Trophoblast cell (in vitro differentiated cells and primary cell): ENCODE measurements at regions not wholly inside any gene's neighbourhood (a gene's known extent, or its start where the extent isn't known, plus 50 kb on each side); places are given as distances from the start of the nearest gene placed in this dataset.

Source experiments
- DNase-seq, 2 donors: peaks; one replicate each; pipeline ENCODE4 v3.0.0-alpha.2; 2016
- H2AFZ ChIP-seq: 2 replicates; pipeline ENCODE4 v1.6.1; 2013; ENCODE audit warnings: low read length, moderate library complexity, mild to moderate bottlenecking; ENCODE audit not compliant: insufficient read depth, poor library complexity
- H2AK5ac ChIP-seq: 2 replicates; pipeline ENCODE4 v1.6.1; 2013; ENCODE audit warnings: mild to moderate bottlenecking, low read length
- H2BK120ac ChIP-seq: 2 replicates; pipeline ENCODE4 v1.6.1; 2013; ENCODE audit warnings: low read length, mild to moderate bottlenecking, moderate library complexity; ENCODE audit not compliant: insufficient read depth, poor library complexity
- H2BK12ac ChIP-seq: 2 replicates; pipeline ENCODE4 v1.6.1; 2013; ENCODE audit warnings: mild to moderate bottlenecking, low read length, moderate library complexity
- H2BK5ac ChIP-seq: 2 replicates; pipeline ENCODE4 v1.6.1; 2013; ENCODE audit warnings: low read length, low read depth, moderate library complexity, mild to moderate bottlenecking; ENCODE audit not compliant: poor library complexity
- H3K14ac ChIP-seq: 2 replicates; pipeline ENCODE4 v1.6.1; 2013; ENCODE audit warnings: mild to moderate bottlenecking, low read length
- H3K18ac ChIP-seq: 2 replicates; pipeline ENCODE4 v1.6.1; 2013; ENCODE audit warnings: mild to moderate bottlenecking, low read length
- H3K23ac ChIP-seq: 2 replicates; pipeline ENCODE4 v1.6.1; 2013; ENCODE audit warnings: low read length
- H3K27ac ChIP-seq: 2 replicates; pipeline ENCODE4 v1.5.1; 2013; ENCODE audit warnings: low read depth, mild to moderate bottlenecking, inconsistent platforms, low read length, moderate library complexity
- H3K27me3 ChIP-seq: 2 replicates; pipeline ENCODE4 v1.6.1; 2013; ENCODE audit warnings: inconsistent platforms, mild to moderate bottlenecking, low read length, moderate library complexity; ENCODE audit not compliant: insufficient read depth
- H3K36me3 ChIP-seq, 2 experiments: 1 replicate in 1 of 2; 2 replicates in 1 of 2; pipeline ENCODE4 v1.6.1; 2013; ENCODE audit warnings: low read length in 2 of 2, mild to moderate bottlenecking in 2 of 2, moderate library complexity in 1 of 2; ENCODE audit not compliant: insufficient read depth in 2 of 2, control insufficient read depth in 1 of 2
- H3K4ac ChIP-seq: 2 replicates; pipeline ENCODE4 v1.6.1; 2013; ENCODE audit warnings: low read depth, mild to moderate bottlenecking, low read length, moderate library complexity
- H3K4me1 ChIP-seq, 2 experiments: 1 replicate in 1 of 2; 2 replicates in 1 of 2; pipeline ENCODE4 v1.6.1; 2013; ENCODE audit warnings: low read length in 2 of 2, mild to moderate bottlenecking in 2 of 2, moderate library complexity in 1 of 2; ENCODE audit not compliant: insufficient read depth in 2 of 2, control insufficient read depth in 1 of 2
- H3K4me2 ChIP-seq: 2 replicates; pipeline ENCODE4 v1.6.1; 2013; ENCODE audit warnings: inconsistent platforms, mild to moderate bottlenecking, low read length, moderate library complexity
- H3K4me3 ChIP-seq: 2 replicates; pipeline ENCODE4 v1.5.1; 2013; ENCODE audit warnings: mild to moderate bottlenecking, low read depth, low read length, inconsistent platforms
- H3K79me1 ChIP-seq: one replicate; pipeline ENCODE4 v1.6.1; 2013; ENCODE audit warnings: low read length
- H3K79me2 ChIP-seq: 2 replicates; pipeline ENCODE4 v1.6.1; 2013; ENCODE audit warnings: low read length, mild to moderate bottlenecking; ENCODE audit not compliant: control insufficient read depth, insufficient read depth, poor library complexity
- H3K9ac ChIP-seq: 2 replicates; pipeline ENCODE4 v1.6.1; 2013; ENCODE audit warnings: mild to moderate bottlenecking, low read length
- H3K9me3 ChIP-seq: 2 replicates; pipeline ENCODE4 v1.6.1; 2013; ENCODE audit warnings: low read depth, mild to moderate bottlenecking, control low read depth, inconsistent platforms, low read length; ENCODE audit not compliant: insufficient read depth
- H4K12ac ChIP-seq: 2 replicates; pipeline ENCODE4 v1.6.1; 2013; ENCODE audit warnings: low read depth, mild to moderate bottlenecking, low read length, moderate library complexity
- H4K8ac ChIP-seq: 2 replicates; pipeline ENCODE4 v1.6.1; 2013; ENCODE audit warnings: low read depth, mild to moderate bottlenecking, low read length, moderate library complexity
- H4K91ac ChIP-seq: one replicate; pipeline ENCODE4 v1.6.1; 2013; ENCODE audit warnings: low read depth, mild to moderate bottlenecking, low read length, moderate library complexity
- WGBS: extraction: QIAGEN DNeasy Blood & Tissue Kit; methylation state at CpG from one replicate; pipeline ENCODE4 v1.1.7; 2013; ENCODE audit warnings: missing lambda C conversion rate; ENCODE audit not compliant: insufficient read length, insufficient coverage; ENCODE audit errors: extremely low coverage; 5-methylcytosine and 5-hydroxymethylcytosine counted together

DNA sequence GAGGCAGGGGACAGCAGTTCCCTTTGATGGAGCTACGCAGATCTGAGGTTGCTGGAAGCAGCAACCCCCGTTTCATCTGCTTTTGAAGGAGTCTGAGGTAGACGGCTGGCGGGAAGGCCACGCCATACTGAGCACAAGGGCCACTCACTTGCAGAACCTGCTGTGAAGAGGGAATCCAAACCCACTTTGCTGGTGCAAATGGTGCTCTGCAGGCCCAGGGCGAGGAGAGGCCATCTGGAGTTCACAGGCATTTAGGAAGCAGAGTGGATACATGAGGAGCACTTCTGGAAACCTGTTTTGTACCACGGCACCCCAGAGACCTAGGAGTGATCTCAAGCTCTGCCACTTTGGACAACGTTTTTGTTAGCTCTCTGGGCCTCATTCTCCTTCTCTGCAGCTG is 227.8 kb downstream of the UQCRFS1 start:
- Histone ChIP-seq H3K4me3 (no peak overlapping the region), H3K27ac (no peak overlapping the region), H3K27me3 (no peaks in the 10 kb centered on the region), H2AFZ (no peak overlapping the region), H4K12ac (no peak overlapping the region), H4K8ac (no peak overlapping the region), H3K4me1 (no peaks in the 10 kb centered on the region), H2BK5ac (no peak overlapping the region), H3K36me3 (no peaks in the 10 kb centered on the region), H4K91ac (no peak overlapping the region), H2BK12ac (no peak overlapping the region), H3K9ac (no peak overlapping the region), H3K79me1 (no peaks in the 10 kb centered on the region), H2BK120ac (no peak overlapping the region), H3K79me2 (no peaks in the 10 kb centered on the region), H3K4me2 (no peak overlapping the region), H3K18ac (no peak overlapping the region), H2AK5ac (no peak overlapping the region), H3K4ac (no peak overlapping the region), H3K23ac (no peak overlapping the region), H3K14ac (no peak overlapping the region), H3K9me3 (peaks cover 2% of the 10 kb centered on the region)
- DNase-seq = no peak
- WGBS = no CpG with 5 or more reads among the region's 8 CpGs

DNA sequence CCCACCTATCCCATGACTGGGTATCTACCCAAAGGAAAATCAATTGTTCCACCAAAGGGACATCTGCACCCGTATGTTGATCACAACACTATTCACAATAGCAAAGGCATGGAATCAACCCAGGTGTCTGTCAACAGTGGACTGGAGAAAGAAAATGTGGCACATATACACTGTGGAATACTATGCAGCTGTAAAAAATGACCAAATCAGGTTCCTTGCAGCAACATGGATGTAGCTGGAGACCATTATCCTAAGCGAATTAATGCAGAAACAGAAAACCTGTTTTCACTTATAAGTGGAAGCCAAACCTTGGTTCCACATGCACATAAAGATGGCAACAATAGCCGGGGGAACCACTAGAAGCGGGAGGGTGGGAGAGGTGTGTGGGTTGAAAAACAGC is 228.6 kb downstream of the UQCRFS1 start:
- Histone ChIP-seq H3K4ac (no peak overlapping the region), H4K8ac (no peak overlapping the region)

DNA sequence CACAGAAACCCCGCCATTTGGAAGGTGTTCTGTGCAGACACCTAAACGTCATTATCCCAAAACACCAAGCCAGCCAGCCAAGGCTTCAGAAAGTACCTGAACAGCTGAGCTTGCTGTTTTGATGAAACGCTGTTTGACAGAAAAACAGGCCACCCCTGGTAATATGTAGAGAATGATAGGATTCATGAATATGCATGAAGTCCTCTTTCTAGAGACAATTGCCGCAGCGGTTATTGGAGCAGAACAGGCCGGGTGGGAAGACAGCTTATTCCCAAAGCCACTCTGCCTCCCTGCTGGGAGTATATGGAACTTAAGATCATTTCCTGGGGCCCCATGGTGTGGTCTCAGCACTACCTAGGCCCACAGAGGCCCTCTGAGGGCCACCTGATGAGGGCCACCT is 229.5 kb downstream of the UQCRFS1 start:
- Histone ChIP-seq H2BK5ac (no peak overlapping the region), H4K8ac (no peak overlapping the region), H3K4ac (no peak overlapping the region), H4K12ac (no peak overlapping the region), H3K79me2 (no peaks in the 10 kb centered on the region), H2AFZ (no peak overlapping the region), H3K36me3 (no peaks in the 10 kb centered on the region), H3K14ac (no peak overlapping the region), H2BK120ac (no peak overlapping the region), H3K4me1 (no peaks in the 10 kb centered on the region), H3K4me3 (no peak overlapping the region), H2BK12ac (no peak overlapping the region), H3K9ac (peak overlapping the region; percentile 24), H3K23ac (no peak overlapping the region), H3K9me3 (no peaks in the 10 kb centered on the region), H3K27me3 (no peaks in the 10 kb centered on the region), H4K91ac (no peak overlapping the region), H3K18ac (no peak overlapping the region), H3K27ac (no peak overlapping the region), H2AK5ac (no peak overlapping the region), H3K79me1 (no peaks in the 10 kb centered on the region), H3K4me2 (no peak overlapping the region)
- no CpG with 5 or more reads among the region's 6 CpGs for WGBS
- no peak for DNase-seq

More for the DNA sequence above, 228.6 kb downstream of the UQCRFS1 start:
- no peak overlapping the region for H3K14ac ChIP-seq
- H3K27me3 ChIP-seq = no peaks in the 10 kb centered on the region
- no peak overlapping the region for H3K27ac ChIP-seq
- no peak overlapping the region for H4K12ac ChIP-seq
- no peak overlapping the region for H2BK5ac ChIP-seq
- H2BK120ac ChIP-seq = no peak overlapping the region
- H3K23ac ChIP-seq = no peak overlapping the region
- no peaks in the 10 kb centered on the region for H3K36me3 ChIP-seq
- H3K18ac ChIP-seq = no peak overlapping the region
- H2AFZ ChIP-seq = no peak overlapping the region
- no peaks in the 10 kb centered on the region for H3K4me1 ChIP-seq
- H3K9me3 ChIP-seq = peaks cover 2% of the 10 kb centered on the region
- no peak overlapping the region for H3K9ac ChIP-seq
- no peaks in the 10 kb centered on the region for H3K79me2 ChIP-seq
- no peak overlapping the region for H4K91ac ChIP-seq
- no peak overlapping the region for H3K4me3 ChIP-seq
- no peak overlapping the region for H3K4me2 ChIP-seq
- no peaks in the 10 kb centered on the region for H3K79me1 ChIP-seq
- H2AK5ac ChIP-seq = no peak overlapping the region
- DNase-seq = no peak
- H2BK12ac ChIP-seq = no peak overlapping the region
- WGBS = no CpG with 5 or more reads among the region's 4 CpGs

GRCh38 chr19:28981994-28982393 is 231.0 kb downstream of the UQCRFS1 start:
- Histone ChIP-seq H3K14ac (no peak overlapping the region), H3K23ac (no peak overlapping the region), H3K79me1 (no peaks in the 10 kb centered on the region), H2BK5ac (no peak overlapping the region), H4K8ac (no peak overlapping the region), H3K27me3 (no peaks in the 10 kb centered on the region), H3K4me2 (no peak overlapping the region), H3K36me3 (no peaks in the 10 kb centered on the region), H3K9me3 (no peaks in the 10 kb centered on the region), H2BK120ac (no peak overlapping the region), H3K4me3 (no peak overlapping the region), H3K18ac (no peak overlapping the region), H2BK12ac (no peak overlapping the region), H3K4ac (no peak overlapping the region), H3K9ac (no peak overlapping the region), H3K4me1 (no peaks in the 10 kb centered on the region), H3K79me2 (no peaks in the 10 kb centered on the region), H4K12ac (no peak overlapping the region), H3K27ac (no peak overlapping the region), H2AK5ac (no peak overlapping the region), H2AFZ (no peak overlapping the region), H4K91ac (no peak overlapping the region)
- DNase-seq = no peak
- WGBS = 100% methylated on average over 2 of the region's 2 CpGs
